Adrenal gland (tissue), 9 donors: ENCODE measurements at regions not wholly inside any gene's neighbourhood (a gene's known extent, or its start where the extent isn't known, plus 50 kb on each side); places are given as distances from the start of the nearest gene placed in this dataset.

ENCODE experiments used
- DNase-seq, 7 donors: peaks; one replicate each; pipeline ENCODE4 v3.0.0-alpha.2; 2019 to 2020
- H3K27ac ChIP-seq, 5 donors: fragments of 200-600 bp; sonication (generic) in 4 of 5; 1 replicate in 3 of 5; 2 replicates in 2 of 5; pipeline versions ENCODE4 v1.5.1 to v1.8.0; 2016 to 2020; ENCODE audit warnings: mild to moderate bottlenecking in 1 of 5
- H3K27me3 ChIP-seq: fragments of 200-600 bp; 2 replicates; pipeline ENCODE4 v1.8.0; 2021
- H3K36me3 ChIP-seq, 2 donors: fragments of 200-600 bp; replicated peaks in 1 of 2; 1 replicate in 1 of 2; 2 replicates in 1 of 2; pipeline versions ENCODE4 v1.5.1 to v1.8.0; 2018 to 2022
- H3K4me1 ChIP-seq, 2 donors: fragments of 200-600 bp; replicated peaks in 1 of 2; 1 replicate in 1 of 2; 2 replicates in 1 of 2; pipeline versions ENCODE4 v1.5.1 to v1.8.0; 2018 to 2021
- H3K4me3 ChIP-seq, 4 donors: fragments of 200-600 bp; sonication (generic) in 3 of 4; one replicate each; pipeline ENCODE4 v1.5.1; 2016 to 2018
- H3K9me3 ChIP-seq, 3 donors: fragments of 200-600 bp; sonication (generic) in 1 of 3; replicated peaks in 1 of 3; 1 replicate in 2 of 3; 2 replicates in 1 of 3; pipeline versions ENCODE4 v1.5.1 to v1.8.0; 2016 to 2021
- POLR2A ChIP-seq, 2 donors: fragments of 450-650 bp; IDR thresholded peaks; one replicate each; pipeline ENCODE4 v1.6.1; 2017; ENCODE audit warnings: antibody characterized with exemption in 2 of 2, mild to moderate bottlenecking in 2 of 2, moderate library complexity in 1 of 2
- WGBS, 4 donors: extraction: QIAGEN DNeasy Blood & Tissue Kit in 2 of 4; methylation state at CpG; one replicate each; pipeline versions ENCODE4 v1.1.5 to v1.1.7; 2013 to 2017; 5-methylcytosine and 5-hydroxymethylcytosine counted together
- intact Hi-C, 2 donors: fragments of 100-400 bp; cut with DNase I; formaldehyde crosslinking; loops; one replicate each; pipeline versions ENCODE4 v1.14.1 to v1.15.0; 2022 to 2023
- TF ChIP-seq, protein P1 (sequence below), 6 experiments: fragments of 450-650 bp in 4 of 6; fragments of 200-600 bp in 2 of 6; sonication (generic) in 1 of 6; IDR thresholded peaks; 1 replicate in 5 of 6; 2 replicates in 1 of 6; pipeline versions ENCODE4 v1.5.1 to v1.8.0; 2016 to 2021; ENCODE audit warnings: antibody characterized with exemption in 6 of 6, mild to moderate bottlenecking in 2 of 6, moderate library complexity in 1 of 6
- donor health status: healthy with polysubstance abuse.
- donor health status: Bipolar disorder and iron deficiency.
- donor health status: DM: yes; HTN: yes; CAD: no.
- donor health status: DM: no; HTN: no; CAD: no.
- donor health status: DM: no; HTN: no; CAD: no.

DNA sequence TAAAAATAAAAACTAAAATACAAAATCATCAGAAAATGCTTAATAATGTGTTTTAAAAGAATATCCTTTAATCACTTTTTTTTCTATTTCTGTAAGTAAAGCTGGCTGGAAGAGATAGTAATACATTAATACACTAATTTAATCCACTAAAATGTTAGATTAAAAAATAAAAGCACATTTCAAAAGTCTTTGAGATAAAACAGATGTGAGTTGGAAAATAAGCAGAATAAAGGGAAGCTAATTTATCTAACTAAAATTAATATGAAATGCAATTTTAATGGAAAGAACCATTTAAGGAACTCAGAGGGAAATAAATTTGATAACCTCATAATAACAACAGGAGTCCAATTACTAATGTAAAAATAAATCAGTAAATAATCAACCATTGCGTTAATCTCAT lies 774.8 kb upstream of the MBL2 start:
- 77 to 90% (median 79%) methylated on average over 1 of the region's 1 CpG for WGBS, 4 donors
- intact Hi-C loops = no loop called here
- TF ChIP-seq, protein P1, sequence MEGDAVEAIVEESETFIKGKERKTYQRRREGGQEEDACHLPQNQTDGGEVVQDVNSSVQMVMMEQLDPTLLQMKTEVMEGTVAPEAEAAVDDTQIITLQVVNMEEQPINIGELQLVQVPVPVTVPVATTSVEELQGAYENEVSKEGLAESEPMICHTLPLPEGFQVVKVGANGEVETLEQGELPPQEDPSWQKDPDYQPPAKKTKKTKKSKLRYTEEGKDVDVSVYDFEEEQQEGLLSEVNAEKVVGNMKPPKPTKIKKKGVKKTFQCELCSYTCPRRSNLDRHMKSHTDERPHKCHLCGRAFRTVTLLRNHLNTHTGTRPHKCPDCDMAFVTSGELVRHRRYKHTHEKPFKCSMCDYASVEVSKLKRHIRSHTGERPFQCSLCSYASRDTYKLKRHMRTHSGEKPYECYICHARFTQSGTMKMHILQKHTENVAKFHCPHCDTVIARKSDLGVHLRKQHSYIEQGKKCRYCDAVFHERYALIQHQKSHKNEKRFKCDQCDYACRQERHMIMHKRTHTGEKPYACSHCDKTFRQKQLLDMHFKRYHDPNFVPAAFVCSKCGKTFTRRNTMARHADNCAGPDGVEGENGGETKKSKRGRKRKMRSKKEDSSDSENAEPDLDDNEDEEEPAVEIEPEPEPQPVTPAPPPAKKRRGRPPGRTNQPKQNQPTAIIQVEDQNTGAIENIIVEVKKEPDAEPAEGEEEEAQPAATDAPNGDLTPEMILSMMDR (IDR thresholded peaks at IDR 0.05) = no peak
- no peak for TF ChIP-seq POLR2A (IDR thresholded peaks at IDR 0.05)
- Histone ChIP-seq H3K4me3 (no peak overlapping the region), H3K27ac (no peak overlapping the region), H3K36me3 (no peaks in the 10 kb centered on the region), H3K27me3 (no peaks in the 10 kb centered on the region), H3K9me3 (no peaks in the 10 kb centered on the region), H3K4me1 (no peaks in the 10 kb centered on the region)
- DNase-seq = no peak

DNA sequence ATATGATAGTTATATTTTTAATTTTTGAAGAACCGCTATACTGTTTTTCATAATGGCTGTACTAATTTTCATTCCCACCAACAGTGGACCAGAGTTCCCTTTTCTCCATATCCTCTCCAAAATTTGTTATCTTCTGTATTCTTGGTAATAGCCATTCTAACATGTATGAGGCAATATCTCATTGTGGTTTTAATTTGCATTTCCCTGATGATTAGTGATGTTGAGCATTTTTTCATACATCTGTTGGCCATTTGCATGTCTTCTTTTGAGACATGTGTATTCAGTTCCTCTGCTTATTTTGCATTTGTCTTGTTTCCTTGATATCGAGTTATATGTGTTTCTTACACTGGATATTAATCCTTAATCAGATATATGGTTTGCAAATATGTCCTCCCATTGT lies 770.8 kb upstream of the MBL2 start:
- Histone ChIP-seq H3K36me3 (no peaks in the 10 kb centered on the region), H3K27ac (no peak overlapping the region), H3K4me3 (no peak overlapping the region), H3K27me3 (no peaks in the 10 kb centered on the region), H3K4me1 (no peaks in the 10 kb centered on the region), H3K9me3 (no peaks in the 10 kb centered on the region)
- TF ChIP-seq, protein P1 (IDR thresholded peaks at IDR 0.05) = no peak
- no peak for TF ChIP-seq POLR2A (IDR thresholded peaks at IDR 0.05)
- intact Hi-C loops = no loop called here
- 83 to 95% (median 87%) methylated on average over 2 of the region's 2 CpGs for WGBS, 4 donors
- DNase-seq = no peak

DNA sequence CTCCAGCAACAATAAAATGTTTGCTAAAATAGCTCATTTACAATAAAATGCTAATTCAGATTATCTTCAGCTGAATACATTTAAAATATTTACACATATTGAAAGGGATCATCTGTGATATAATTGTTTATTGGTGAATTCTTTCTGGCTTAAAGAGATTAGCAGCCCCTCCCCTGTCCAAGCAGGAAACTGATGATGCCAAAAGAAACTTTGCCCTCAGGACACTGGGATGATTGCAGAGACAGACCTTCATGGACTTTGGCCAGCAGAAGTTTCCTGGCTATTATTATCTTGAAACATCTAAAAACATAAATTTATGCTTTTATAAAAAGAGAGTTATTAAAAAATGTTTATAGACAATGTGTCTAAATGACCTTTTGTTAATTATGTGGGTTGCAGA lies 764.9 kb upstream of the MBL2 start:
- TF ChIP-seq, protein P1 (IDR thresholded peaks at IDR 0.05) = no peak
- TF ChIP-seq POLR2A (IDR thresholded peaks at IDR 0.05) = no peak
- H3K4me1 ChIP-seq = no peaks in the 10 kb centered on the region
- H3K27ac ChIP-seq = no peak overlapping the region
- intact Hi-C loops = no loop called here
- no peak overlapping the region for H3K4me3 ChIP-seq
- H3K9me3 ChIP-seq = no peaks in the 10 kb centered on the region
- no peaks in the 10 kb centered on the region for H3K27me3 ChIP-seq
- H3K36me3 ChIP-seq = no peaks in the 10 kb centered on the region
- no peak for DNase-seq

DNA sequence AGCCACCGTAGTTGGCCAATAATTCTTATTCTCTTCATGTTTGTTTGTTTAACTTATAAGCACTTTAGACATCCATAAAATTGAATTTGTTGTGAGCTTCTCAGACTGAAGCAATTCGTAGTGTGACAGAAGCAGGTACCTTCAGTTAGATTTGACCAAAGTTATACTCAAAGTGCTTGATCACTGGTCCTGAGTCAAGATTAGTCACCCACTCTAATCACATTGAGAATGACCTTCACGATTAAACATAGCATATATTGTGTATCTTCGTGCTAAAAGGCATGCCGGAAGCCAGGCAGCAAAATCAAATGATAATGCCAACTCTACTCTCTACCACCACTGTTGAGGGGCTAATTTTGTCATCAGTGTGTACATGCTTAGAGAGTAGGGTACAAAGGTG lies 763.7 kb upstream of the MBL2 start:
- WGBS, 4 donors = 47 to 55% (median 49%) methylated on average over 5 of the region's 5 CpGs
- no peaks in the 10 kb centered on the region for H3K9me3 ChIP-seq
- intact Hi-C loops = no loop called here
- no peak overlapping the region for H3K27ac ChIP-seq
- H3K27me3 ChIP-seq = no peaks in the 10 kb centered on the region
- DNase-seq = no peak
- H3K4me3 ChIP-seq = no peak overlapping the region
- TF ChIP-seq, protein P1 (IDR thresholded peaks at IDR 0.05) = no peak
- no peak for TF ChIP-seq POLR2A (IDR thresholded peaks at IDR 0.05)
- H3K36me3 ChIP-seq = no peaks in the 10 kb centered on the region
- no peaks in the 10 kb centered on the region for H3K4me1 ChIP-seq
